Occipital lobe (tissue), 1 donor: ENCODE measurements at regions not wholly inside any gene's neighbourhood (a gene's known extent, or its start where the extent isn't known, plus 50 kb on each side); places are given as distances from the start of the nearest gene placed in this dataset.
"Not testable (repeated sequence)": the region's sequence is repeated elsewhere in the genome, so short reads cannot be mapped to it uniquely, and the experiment has no call there.

Source experiments
- DNase-seq: peaks from one replicate; lab custom pipeline; 2025; lab: John Stamatoyannopoulos, UW

DNA sequence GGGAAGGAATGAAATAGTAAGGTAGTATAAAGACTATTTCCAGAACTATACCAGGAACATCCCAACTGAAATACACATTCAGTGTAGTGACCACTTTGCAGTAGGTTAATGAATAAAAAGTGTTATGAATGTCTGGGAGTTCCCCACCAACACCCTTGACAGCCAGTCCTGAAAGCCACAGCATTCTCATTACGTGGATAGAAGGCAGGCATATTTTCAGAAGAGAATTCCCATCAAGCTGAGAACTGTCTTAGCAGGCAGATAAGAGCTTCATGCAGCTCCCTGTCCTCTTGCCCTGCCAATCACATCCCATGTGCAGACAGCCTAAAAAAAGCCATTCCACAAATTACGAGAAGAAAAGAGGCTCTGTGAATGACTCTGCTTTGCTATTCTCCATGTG, 695.0 kb downstream of the DTWD2 start:
- no peak for DNase-seq

DNA sequence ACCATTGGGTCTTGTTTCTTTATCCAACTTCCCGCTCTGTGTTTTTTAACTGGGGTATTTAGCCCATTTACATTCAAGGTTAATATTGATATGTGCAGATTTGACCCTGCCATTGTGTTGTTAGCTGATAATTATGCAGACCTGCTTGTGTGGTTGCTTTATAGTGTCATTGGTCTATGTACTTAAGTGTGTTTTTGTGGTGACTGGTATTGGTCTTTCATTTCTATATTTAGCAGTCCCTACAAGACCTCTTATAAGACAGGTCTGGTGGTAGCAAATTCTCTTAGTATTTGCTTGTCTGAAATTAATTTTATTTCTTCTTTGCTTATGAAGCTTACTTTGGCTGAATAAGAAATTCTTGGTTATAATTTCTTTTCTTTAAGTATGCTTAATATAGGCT, 698.1 kb downstream of the DTWD2 start:
- DNase-seq: no peak

DNA sequence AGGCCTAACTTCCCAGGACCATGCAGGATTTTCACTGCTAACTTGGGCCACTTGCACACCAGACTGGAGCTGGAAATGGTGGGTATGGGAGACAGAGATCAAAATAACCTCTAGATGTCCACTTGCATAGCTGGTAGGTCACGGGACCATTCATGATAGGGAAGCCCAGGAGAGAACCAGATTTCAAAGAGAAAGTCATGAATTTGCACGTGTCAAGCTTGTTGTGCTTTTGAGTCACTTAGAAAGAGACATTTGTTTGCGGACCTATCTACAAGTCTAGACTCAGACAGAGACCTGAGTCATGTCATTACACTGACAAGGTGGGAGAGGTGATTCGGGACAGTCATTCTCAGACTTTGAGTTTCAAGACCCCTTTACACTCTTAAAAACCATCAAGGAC, 704.1 kb downstream of the DTWD2 start:
- not testable (repeated sequence) for DNase-seq

DNA sequence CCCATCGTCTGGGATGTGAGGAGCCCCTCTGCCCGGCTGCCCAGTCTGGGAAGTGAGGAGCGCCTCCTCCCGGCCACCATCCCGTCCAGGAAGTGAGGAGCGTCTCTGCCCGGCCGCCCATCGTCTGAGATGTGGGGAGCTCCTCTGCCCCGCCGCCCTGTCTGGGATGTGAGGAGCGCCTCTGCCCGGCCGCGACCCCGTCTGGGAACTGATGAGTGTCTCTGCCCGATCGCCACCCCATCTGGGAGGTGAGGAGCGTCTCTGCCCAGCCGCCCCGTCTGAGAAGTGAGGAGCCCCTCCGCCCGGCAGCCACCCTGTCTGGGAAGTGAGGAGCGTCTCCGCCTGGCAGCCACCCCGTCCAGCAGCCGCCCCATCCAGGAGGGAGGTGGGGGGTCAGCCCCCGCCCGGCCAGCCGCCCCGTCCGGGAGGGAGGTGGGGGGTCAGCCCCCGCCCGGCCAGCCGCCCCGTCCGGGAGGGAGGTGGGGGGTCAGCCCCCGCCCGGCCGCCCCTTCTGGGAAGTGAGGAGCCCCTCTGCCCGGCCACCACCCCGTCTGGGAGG, 705.8 kb downstream of the DTWD2 start:
- DNase-seq: not testable (repeated sequence)

DNA sequence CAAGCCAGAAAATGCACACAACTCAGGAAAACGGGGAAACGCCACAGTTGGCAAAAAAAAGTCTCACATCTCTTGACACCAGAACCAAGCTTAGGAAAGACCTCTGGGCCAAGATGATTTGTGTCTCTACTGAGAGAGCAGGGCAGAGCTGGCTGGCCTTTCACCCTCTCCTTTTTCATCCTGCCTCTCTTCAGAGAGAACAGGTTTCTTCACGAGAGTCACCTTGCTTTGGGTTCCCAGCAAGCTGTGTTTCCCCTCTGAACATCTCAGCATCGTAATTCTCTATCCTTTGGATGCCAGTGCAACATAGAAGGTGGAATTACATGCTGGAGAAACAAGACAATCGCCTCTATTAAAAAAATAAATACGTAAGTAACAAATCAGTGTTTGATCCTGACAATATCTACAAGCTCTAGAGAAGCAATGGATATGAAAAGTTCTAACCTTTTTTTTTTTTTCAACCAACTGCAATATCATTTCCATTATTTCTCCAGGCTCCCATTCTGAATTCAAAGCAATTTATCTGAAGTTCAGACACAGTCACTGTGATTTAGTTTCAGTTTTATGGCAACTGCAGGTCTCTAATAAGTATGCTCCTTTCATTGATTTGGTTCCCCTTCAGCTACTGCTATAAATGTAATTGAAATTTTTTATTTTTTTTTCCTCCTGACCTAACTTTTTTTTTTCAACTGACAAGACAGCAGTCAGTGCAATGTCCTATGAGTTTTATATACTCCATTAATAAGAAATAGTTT, 708.6 kb downstream of the DTWD2 start:
- no peak for DNase-seq

DNA sequence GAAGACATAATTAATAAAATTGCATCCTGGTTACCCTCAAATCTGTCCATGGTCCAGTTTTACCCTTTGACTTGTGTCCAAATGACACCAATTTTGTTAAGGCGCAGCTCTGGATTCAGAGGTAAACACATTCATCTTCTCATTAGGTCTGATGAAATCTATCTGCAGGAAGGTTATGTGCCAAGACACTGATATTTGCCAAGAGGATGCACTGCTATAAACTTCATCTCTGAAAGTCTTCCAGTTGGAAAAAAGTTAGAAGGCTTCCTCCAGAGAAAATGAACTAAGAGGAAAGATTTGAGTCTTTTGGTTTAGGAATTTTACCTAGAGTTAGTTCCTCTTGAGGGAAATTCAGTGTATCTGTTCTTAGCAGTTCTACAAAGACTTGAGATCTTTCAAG, 717.8 kb downstream of the DTWD2 start:
- no peak for DNase-seq

DNA sequence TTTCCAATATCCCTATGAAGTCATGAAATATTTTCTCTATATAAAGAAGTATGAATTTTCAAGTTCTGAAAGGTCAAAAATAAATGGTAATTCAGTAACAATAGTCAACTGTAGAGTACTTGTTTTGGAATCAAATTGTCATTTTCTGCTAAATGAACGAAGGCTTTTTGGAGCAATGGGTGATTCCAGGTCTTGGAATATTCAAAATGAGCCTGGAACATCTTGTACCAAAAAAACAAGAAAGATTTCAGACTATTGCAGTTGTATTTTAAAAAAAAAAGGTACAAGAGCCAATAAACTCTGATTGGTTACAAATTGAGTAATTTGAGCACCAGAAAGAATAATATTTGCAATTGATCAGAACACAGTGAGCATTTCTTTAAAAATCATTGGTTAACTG, 730.1 kb downstream of the DTWD2 start:
- no peak for DNase-seq

DNA sequence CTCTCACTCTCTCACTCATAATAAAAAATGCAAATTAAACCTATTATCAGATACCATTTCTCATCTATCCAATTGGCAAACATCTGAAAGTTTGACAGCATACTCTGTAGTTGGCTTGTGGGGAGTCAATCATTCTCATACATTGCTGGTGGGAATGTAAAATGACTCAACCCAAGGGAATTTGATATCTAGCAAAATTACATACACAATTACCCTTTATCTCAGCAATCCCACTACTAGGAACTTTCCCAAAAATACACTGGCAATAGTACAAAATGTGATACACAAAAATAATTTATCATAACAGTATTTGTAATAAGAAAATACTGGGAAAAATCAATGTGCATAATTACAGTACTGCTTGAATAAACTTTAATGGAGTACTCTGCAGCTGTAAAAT, 731.3 kb downstream of the DTWD2 start:
- no peak for DNase-seq

DNA sequence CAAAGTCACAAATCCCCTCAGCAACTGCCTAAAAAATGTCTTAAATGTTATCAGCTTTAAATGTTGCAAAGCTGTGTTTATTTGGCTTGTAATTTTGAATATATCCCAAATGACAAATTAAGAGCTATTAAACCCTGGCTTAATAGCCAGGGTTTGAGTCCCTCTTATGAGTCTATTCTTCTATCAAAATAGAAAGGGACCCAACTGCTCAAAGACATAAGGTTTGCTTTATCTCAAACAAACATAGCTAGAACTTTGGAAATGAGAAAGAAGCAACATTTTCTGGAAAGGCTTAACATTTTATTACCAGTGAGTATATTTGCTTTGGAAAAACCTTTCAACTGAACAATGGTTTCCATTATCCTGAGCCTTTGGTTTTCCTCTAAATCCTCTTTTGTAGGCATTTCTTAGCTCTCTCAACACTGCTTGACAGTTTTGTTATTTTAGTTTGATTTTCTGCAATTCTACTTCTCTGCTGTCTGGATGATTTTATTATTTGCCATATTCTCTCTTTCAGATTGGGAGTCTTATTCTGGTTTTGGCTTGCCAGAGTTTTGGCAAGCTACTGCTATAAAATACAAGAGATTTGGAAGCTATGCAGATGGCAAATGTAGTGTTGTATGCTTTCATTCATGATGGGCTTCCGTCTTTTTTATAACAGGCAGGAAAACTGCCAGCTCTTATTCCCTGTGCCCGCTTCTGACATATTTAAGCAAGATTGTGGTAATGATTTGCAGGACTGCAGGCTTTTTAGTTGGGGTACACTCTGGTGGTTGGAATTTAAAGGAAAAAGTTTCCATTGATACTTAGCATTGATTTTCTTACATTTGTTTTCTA, 734.9 kb downstream of the DTWD2 start:
- no peak for DNase-seq

DNA sequence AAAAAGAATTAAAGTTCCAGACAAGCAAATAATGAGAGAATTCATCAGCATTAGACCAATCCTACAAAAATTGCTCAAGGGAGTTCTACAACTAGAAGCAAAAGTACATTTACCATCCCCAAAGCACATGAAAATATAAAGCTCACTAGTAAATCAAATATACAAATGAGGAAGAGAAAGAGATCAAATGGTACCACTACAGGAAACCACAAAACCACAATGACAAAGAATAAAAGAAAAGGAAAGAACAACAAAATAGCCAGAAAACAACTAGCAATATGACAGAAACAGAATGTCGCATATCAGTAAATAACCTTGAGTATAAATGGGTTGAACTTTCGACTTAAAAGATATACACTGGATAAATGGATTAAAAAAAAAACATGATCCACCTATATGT, 739.0 kb downstream of the DTWD2 start:
- no peak for DNase-seq

DNA sequence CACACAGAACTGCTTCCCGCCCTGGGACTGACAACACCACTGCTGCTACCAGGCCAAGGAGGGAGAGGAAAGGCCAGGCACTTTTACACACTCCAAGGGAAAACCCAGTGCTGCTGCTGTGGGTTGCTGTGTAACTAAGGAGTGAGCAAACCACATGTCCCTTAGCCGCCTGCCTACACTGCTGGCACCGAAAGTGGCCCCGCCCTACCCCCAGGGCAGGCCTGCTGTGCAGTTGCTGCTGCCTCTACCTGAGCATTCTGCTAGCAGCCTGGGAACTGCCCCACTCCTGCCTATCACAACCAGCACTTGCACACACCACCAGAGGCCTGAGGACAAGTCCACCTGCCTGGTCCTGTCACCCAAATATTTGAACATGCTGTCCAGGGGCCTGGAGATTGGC, 740.9 kb downstream of the DTWD2 start:
- DNase-seq: no peak

DNA sequence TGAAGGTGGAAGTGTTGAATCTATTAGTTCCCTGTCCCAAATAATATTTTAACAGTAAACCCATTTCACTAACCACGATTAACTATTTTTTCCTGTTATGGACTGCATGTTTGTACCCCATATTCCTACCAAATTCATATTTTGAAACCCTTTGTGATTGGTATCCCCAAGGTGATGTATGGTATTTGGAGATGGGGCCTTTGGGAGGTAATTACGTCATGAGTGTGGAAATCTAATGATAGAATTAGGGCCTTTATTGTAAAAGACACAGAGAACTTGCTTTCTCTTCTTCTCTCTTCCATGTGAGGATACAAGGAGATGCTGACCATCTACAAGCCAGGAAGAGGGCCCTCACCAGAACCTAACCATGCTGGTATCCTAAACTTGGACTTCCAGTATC, 744.7 kb downstream of the DTWD2 start:
- no peak for DNase-seq

DNA sequence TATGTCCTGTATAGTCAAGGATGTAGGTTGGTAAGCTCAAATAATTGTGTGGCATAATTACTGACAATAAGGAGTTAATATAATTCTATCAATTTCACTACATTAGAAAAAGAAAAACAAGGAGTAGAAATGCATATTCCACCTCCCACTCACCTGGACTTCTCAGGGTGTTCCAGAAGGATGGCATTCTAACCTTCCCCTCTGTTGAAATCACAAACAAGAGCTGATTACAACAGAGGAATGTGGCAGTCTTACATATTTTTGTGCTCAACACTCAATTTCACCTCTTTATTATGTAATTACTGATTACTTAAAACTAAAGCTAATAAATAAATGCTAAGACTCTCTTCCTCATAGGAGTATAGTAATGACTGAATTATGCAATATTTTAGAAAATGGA, 745.3 kb downstream of the DTWD2 start:
- no peak for DNase-seq

DNA sequence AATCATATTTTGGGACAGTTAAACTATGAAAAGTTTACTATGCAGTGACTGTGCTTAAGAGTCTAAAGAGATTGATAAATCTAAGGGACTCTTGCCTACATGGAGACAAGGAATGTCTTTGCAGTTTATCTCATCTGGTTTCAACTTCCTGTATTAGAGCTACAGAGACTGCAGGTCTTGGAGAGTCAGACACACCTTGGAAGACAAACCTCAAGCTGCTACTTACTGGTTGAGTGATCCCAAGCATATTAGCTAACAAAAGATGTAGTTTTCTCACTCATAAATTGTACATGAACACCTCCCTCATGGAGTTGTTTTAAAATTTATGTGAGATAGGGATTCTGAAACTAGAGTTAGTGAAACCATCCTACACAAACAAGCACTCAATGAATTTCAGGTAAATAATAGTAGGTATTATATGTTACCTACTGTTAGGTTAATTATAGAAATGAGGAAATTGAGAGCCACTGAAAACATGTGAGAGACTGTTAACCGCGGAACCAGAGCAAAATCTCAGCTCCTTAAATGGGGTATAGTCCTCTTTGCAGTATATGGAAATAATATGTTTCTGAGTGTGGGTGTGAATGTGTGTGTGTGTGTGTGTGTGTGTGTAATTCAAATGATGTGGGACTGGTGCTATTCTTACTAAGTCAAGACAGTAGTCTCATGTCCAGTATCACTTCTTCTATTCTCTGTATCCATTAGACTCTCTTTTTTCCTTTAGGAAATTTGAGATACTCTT, 752.1 kb downstream of the DTWD2 start:
- DNase-seq: no peak

DNA sequence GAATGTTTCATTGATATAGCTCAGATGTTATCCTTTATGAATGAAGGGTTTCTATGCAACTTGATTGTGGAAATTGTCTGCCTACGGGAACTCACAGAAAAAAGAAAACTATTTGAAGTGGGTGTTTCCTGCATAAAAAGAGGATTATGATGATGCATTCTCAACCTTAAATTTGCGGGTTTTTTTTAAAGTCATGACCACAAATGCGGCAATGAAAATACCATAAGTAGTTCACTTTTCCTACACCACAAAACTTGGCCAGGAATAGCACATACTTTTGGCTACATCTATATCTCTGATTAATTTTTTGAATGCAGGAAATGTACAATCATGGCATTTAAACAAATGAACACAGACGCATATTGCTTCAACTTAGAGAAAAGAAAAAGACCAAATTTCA, 754.7 kb downstream of the DTWD2 start:
- DNase-seq: no peak

DNA sequence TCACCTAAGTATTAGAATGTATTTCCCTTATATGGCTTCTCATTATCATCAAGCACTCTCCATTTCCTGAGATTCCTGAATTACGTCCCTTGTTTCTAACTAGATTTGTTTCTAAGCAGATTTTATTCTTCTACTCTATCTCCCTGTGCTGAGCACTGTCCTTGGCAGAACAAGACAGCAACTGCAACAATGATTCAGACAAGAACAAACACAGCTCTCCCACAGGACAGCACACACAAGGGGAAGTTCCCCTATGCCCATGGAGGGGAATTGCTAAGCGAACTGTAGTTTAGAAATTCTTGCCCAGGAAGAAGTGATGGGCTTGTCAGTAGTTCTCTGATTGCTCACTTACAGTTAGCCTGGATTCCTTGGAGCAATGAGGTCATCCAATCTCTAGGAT, 759.9 kb downstream of the DTWD2 start:
- no peak for DNase-seq

DNA sequence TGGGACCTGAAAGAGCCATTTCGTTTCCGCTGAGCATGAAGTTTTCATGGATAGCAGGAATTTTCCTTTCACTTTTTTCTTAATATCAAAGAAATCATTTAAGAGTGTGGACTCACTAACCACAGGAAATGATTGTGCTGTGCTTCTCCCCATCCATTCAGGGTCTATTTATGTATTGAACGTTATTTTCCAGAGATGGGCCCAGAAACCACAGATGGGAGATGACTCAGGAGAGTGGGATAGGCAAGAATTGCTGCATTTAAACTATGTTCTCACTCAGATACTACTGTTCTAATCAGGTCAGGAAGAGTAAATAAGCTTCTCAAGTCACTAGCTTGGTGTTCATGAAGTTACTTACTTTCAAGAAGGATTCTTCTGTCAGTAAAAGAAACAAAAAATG, 763.8 kb downstream of the DTWD2 start:
- no peak for DNase-seq

DNA sequence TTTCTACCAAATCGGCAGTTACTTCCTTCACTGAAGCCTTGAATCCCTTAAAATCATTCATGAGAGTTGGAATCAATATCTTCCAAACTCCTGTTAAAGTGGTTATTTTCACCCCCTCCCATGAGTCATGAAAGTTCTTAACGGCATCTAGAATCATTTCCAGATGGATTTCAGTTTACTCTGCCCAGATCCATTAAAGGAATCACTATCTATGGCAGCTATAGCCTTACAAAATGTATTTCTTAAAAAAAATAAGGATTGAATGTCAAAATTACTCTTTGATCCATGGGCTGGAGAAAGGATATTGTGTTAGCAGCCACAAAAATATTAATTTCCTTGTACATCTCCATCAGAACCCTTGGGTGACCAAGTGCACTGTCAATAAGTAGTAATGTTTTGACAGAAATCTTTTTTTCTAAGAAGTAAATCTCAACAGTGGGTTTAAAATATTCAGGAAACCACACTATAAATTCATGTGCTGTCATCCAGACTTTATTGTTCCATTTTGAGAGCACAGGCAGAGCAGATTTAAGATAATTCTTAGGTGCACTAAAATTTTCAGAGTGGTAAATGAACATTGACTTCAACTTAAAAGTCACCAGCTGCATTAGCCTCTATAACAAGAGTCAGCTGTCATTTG, 767.7 kb downstream of the DTWD2 start:
- no peak for DNase-seq

DNA sequence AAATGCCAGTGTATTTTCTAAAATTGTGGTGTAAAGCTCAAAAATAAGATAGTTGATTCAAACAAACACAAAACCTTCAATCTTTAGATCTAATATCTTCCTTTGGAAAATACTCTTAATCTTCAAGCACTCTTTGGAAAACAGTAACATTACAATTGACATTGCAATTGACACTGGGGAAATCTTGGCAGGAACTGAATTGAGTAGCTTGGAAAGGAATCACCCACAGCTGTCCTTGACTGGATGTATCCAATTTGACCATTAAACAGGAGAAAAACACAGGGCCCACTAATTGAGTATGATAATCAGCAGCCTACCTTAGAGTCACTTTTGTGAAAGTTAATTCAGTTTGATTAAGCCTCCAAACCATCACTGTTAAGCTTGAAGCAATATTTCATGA, 776.7 kb downstream of the DTWD2 start:
- no peak for DNase-seq

DNA sequence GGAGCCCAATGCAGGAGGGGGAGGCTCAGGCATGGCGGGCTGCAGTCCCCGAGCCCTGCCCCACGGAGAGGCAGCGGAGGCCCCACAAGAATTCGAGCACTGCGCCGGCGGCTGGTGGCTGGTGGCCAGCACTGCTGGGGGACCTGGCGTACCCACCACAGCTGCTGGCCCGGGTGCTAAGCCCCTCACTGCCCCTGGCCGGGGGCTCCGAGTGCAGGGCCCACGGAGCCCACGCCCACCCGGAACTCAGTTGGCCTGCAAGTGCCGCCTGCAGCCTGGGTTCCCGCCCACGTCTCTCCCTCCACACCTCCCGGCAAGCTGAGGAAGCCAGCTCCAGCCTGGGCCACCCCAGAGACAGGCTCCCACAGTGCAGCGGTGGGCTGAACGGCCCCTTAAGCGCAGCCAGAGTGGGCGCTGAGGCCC, 780.3 kb downstream of the DTWD2 start:
- no peak for DNase-seq

DNA sequence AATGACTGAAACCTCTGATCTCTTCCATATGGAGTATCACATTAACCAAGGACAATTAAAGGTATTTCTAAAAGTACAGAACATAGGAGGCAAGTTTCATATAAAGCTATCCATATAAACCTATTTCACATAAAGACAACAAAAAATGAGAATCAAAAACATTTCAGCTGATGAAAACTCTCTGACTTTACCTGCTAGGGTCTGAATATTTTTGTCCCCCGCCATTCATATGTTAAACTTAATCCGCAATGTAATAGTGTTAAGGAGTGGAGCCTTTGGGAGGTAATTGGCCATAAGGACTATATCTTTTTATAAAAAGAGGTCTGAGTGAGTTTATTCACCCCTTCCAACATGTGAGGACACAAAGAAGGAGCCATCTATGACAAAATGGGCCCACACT, 788.5 kb downstream of the DTWD2 start:
- no peak for DNase-seq

DNA sequence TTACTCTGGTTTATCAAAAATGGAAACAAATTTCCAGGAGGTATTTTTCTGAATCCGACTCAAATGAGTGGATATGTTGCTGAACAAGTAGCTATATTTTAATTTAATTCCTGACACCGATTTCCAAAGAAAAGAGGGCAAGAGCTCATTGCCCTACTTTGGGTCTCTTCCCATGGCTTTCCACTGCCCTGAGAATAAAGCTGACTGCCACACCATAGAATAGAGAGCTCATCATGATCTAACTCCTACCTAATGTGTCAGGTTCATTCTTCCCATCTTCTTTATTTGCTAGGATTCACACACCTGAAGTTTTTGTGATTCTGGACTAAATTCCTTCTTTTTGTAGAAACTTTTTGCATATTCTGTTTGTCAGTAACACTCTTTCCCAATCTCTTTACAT, 792.1 kb downstream of the DTWD2 start:
- DNase-seq: no peak
